T1000 (cell line): ENCODE measurements at regions not wholly inside any gene's neighbourhood (a gene's known extent, or its start where the extent isn't known, plus 50 kb on each side); places are given as distances from the start of the nearest gene placed in this dataset.
"Not testable (repeated sequence)": the region's sequence is repeated elsewhere in the genome, so short reads cannot be mapped to it uniquely, and the experiment has no call there.

Source experiments
- DNase-seq: peaks from one replicate; lab custom pipeline; 2025; ENCODE audit warnings: mixed read lengths; lab: John Stamatoyannopoulos, UW

GRCh38 chr3:194067327-194067726 is 68.6 kb upstream of the HES1 start:
- not testable (repeated sequence) for DNase-seq

DNA sequence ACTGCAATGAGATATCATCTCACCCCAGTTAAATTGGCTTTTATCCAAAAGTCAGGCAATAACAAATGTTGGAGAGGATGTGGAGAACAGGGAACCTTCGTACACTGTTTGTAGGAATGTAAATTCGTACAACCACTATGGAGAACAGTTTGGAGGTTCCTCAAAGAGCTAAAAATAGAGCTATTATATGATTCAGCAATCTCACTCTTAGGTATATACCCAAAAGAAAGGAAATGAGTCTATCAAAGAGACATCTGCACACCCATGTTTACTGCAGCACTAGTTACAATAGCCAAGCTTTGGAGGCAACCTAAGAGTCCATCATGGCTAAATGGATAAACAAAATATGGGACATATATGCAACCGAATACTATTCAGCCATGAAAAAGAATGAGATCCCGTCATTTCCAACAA is 68.0 kb upstream of the HES1 start:
- no peak for DNase-seq

DNA sequence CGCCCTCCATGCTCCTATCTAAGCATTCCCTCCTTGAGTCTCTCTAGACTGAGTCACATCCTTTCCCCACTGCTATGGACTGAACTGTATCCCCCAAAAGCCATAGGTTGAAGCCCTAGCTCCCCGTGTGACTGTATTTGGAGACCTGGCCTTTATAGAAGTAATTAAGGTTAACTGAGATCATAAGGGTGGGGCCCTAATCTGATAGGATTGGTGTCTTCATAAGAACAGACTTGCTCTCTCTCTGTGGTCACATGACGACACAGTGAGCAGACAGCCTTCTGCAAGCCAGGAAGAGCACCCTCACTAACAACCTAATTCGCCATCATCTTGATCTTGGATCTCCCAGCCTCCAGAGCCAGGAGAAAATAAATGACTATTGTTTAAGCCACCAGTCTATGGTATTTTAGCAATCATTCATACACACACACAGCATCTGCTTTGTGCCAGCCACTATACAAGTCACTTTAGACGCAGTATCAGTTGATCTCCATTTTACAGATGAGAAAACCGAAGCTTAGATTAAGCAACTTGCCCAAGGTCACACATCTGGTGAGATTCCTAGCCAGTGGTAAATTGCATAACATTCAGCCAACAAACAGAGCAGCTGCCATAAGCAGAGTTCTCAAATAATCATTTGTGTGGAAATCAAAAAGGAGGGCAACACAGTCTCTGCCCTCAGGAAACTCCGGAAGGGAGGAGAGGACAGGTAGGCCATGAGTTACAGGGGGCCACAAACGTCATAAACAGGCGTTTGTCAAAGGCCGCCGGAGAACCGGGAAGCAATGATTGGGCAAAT is 66.3 kb upstream of the HES1 start:
- no peak for DNase-seq

GRCh38 chr3:194070220-194070633 is 65.7 kb upstream of the HES1 start:
- no peak for DNase-seq

- DNase-seq: no peak
These were observed 65.1 kb upstream of the HES1 start for GRCh38 chr3:194070634-194071409.

- no peak for DNase-seq
These were observed 63.9 kb upstream of the HES1 start for GRCh38 chr3:194072097-194072428.

DNA sequence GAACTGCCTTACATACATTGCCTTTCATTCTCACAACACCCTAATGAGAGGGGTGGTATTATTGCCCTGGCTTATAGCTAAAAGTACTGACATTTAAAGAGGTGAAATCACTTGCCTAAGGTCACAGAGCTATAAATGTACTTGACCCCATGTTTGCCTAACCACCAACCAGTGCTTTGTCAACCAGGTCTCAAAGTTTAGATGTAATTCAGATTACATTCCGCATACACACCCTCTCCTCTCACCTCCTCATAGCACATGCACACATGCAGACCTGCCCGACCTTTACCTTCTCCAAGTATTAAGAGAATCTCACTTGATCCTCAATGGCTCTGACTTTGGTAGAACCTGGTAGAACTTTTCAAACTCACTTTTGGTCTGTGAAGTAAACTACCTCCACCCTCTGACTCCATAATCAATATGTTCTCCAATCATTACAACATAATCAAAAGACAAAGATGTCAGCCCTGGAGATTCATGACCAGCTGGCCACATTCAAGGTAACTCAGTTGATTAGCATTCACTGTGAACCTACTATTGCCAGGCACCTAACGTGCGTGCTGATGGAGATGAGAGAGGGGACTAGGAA is 63.2 kb upstream of the HES1 start:
- no peak for DNase-seq

- DNase-seq: no peak
These were observed 62.0 kb upstream of the HES1 start for GRCh38 chr3:194073926-194074325.

- no peak for DNase-seq
These were observed 60.8 kb upstream of the HES1 start for GRCh38 chr3:194075088-194075615.

DNA sequence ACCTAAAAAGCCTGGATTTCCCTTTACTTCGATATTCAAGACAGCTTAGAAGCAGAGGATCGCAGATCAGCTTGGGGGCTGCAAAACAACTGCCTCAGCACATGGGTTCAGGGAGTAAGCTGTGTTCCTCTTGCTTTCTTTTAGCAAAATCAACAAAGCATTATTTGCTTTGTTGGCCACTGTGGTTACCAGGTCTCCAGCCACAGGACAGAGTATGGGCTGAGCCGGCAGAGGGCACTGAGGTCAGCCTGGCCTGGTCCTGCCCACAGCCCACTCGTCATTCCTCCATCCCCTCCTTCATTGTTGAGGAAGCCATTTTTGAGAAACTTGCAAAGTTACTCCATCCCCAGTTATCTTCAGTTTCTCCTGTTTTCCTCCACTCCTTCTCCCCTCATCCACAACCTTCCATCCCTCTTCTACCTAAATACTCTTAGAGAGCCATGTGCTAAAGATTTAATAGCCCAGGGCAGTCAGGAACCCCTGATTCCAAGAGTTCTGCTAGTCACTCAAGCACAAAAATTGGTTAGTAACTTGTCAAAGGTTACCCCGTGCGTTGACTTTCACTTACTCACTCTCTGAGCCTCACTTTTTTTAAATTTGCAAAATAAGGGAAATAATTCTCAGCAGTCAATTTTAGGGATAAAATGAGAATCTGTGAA is 60.0 kb upstream of the HES1 start:
- no peak for DNase-seq

DNA sequence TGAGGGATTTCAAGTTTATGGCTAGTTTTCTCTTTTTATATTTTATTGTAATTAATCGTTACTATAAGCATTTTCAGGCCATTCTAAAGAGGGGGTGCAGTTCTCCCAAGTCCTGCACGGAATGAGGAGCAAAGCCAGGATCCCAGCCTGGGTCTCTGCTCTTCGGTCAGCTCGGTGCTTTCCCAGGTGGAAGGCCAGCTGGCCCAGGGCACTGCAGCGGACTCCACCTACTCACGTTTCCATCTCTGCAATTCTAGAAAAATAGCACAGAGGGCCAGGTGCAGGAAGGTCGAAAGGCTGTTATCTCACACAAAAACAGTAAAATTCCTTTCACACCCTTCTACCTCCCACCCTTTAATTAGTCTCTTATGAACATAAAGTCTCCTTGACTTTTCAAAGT is 59.5 kb upstream of the HES1 start:
- no peak for DNase-seq

GRCh38 chr3:194077602-194078001 is 58.3 kb upstream of the HES1 start:
- no peak for DNase-seq

DNA sequence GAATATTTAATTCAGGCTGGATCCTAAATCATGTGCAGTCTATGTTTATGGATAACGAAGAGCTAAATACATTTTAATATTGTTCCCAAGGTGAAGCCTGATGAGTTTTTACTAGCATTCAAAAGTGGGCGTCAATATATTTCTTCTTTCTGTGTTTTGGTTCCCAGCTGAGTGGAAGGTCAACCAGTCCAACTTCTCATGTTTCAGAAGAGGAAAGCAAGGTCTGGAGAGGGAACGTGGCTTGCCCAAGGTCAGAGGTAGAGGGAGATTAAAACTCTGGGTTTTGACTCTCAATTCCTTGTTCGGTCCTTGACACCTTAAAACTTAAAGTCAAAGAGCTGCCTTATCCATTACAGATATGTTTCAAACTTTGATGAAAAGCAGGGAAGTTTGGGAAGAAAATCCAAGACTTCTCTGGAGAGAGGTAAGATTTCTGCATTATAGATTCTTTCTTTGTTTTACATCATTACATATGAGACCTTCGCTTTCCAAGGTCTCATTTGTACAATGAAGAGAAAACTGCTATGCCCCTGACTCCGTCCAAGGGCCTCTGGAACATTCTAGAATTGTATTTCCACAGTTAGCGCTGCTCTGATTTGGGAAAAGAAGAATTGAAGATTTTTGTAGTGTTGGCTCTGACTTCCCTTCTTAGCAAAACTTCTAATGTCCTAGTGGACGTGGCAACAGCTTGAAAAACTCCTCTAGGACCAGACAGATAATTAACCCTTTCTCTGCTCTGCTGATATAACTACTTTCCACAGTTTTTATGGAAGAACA is 57.7 kb upstream of the HES1 start:
- no peak for DNase-seq

DNA sequence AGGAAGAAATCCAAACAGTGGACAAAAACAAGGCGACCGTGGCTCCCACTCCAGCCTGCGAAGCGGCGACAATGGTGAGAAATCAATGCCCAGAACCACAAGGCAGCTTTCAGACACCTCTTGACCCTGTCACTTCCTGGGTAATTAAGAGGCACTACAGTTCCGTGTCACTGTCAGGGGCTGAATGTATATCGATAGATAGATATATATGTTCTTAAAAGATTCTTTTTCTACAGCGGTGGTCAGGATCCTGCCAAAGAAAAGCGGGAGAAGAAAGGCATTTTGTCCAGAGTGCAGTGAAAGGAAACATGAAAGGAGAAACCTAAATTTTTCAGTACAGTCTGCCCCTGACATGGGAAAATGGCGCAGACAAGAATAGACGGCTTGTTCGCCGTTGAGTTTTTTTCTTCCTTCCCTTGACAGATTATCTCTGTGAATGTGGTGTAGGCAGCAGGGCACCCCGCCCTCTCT is 56.2 kb upstream of the HES1 start:
- DNase-seq: no peak

- DNase-seq: no peak
These were observed 55.5 kb upstream of the HES1 start for GRCh38 chr3:194080436-194080835.

DNA sequence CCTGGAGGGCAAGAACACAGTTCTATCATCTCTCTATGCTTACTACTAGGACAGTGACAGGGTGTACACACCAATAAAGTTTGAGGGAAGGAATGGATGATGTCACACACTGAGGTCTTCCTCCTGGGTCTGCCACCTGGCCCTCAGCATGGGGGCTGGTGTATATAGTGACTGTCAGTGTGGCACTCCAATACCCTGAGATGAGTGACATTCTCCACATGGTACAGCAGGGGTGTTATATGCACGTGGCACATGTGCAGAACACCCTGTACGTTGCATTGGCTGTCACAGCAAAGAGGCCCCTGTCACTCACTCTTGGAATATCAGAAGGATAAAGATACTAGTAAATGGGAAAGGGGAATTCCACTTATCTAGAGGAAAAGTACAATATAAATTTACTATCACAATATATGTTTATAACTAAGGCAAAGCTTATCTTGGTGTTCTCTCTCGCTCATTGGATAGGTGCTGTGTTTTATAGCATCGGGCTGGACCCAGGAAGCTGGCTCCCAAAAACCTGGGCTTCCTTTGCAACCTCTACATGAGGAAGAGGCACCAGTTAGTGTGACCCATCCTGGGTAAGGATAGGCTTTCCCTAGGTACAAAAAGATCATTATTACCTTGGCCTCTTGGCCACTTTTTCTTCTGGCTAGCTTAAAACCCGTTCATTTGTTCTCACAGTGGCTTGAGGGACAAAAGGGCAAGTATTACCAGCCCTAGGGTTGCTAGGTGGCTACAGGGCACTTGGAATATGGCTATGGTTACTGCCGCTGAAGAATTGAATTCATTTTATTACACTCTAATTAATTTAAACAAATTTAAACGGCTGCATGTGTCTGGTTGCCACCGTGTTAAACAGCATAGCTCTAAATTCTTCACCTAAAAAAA is 54.8 kb upstream of the HES1 start:
- DNase-seq: no peak

GRCh38 chr3:194081826-194082225 is 54.1 kb upstream of the HES1 start:
- DNase-seq: no peak

GRCh38 chr3:194082743-194083636 is 53.0 kb upstream of the HES1 start:
- no peak for DNase-seq

DNA sequence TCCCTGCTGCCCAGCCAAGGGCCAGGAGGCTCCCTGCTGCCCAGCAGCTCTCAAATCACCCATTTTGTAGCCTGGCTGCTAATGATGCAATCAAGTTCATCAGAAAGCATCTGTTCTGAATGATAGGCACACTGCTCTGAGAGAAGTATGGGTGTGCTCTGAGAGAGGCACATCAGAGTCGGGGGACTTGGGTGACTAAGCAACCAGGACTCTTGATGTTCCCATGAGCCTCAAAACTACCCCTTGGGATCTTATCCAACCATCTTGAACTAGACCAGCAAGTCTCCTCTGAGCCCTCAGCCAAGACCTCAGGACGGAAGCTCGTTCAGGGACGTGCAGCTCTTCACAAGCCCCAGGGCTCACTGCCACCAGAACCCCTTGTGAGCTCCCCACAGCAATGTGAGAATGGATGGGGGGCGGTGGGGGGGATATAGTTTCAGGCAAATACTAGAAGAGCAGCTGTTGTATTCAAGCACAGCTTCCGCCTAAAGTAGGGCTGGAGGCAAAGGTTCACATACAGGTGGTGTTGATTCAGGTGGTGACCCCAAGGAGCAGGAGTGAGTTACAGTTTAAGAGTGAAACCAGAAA is 52.2 kb upstream of the HES1 start:
- DNase-seq: no peak
